ENCODE measurements at regions not wholly inside any gene's neighbourhood (a gene's known extent, or its start where the extent isn't known, plus 50 kb on each side); places are given as distances from the start of the nearest gene placed in this dataset.
A peak's percentile ranks its signal among the peaks of the same experiment; 100 is the strongest.

DNA sequence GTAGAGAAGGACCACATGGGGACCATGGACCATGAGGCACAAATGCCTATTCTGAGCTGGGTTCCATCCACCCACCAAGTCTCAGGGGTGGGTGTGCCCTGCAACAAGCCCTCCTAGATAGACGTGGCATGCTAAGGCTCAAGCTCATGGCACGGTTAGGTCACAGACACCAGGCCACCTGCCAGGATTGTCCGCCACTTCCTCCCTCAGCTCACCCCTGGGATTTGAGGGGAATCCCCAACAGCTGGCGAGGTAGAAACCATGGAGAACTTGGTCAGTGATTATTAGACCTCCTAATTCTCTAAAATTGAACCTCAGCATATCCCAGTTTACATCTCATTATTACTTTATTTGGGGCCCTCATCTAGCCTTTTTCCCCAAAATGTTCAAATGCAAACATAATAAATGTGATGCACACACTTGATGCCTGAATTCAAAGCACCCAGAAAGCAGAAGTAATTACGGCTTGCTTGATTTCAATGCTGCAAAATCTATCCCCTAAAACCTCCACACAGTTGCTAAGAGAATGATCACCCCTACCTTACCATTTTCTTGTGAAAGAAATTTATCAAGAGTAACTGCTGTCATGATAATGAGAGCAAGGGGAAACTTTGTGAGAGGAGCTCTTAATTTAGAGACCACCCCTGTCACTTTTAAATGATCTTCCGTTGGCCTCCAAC is 366.6 kb upstream of the PFKP start:
- POLR2A ChIA-PET: no interaction called here
- Mint-ChIP-seq H3K27ac (no peak overlapping the region), H3K9me3 (ENCODE audit: insufficient read depth) (peaks cover 3% of the 10 kb centered on the region), H3K4me1 (peaks cover 8% of the 10 kb centered on the region), H3K4me3 (no peak overlapping the region), H3K27me3 (peaks cover 3% of the 10 kb centered on the region)
- peak; percentile 23 for DNase-seq
- Histone ChIP-seq H3K36me3 (replicated peaks in 1 of 2; ENCODE audit: control extremely low read depth in 1 of 2, control insufficient read depth in 1 of 2, extremely low read depth in 1 of 2, insufficient read depth in 2 of 2, low read length in 1 of 2) (no peaks in the 10 kb centered on the region), H3K9me3 (ENCODE audit: control extremely low read depth in 1 of 3, control insufficient read depth in 2 of 3, insufficient read depth in 1 of 3, low read length in 2 of 3) (peaks cover 0 to 11% (median 0%) of the 10 kb centered on the region in 3 donors), H2AFZ (ENCODE audit: insufficient read depth, low read depth, low read length, poor library complexity, severe bottlenecking) (no peak overlapping the region), H3K79me2 (ENCODE audit: control insufficient read depth, insufficient read depth, low read length) (no peaks in the 10 kb centered on the region), H3K4me2 (replicated peaks; ENCODE audit: low read depth, low read length, poor library complexity, severe bottlenecking) (peak overlapping the region; percentile 4), H3K4me1 (ENCODE audit: control insufficient read depth in 2 of 2, insufficient read depth in 2 of 2, low read length in 2 of 2) (peaks cover 7 to 10% of the 10 kb centered on the region in 2 donors), H4K20me1 (ENCODE audit: control insufficient read depth, insufficient read depth, low read length, poor library complexity, severe bottlenecking) (no peaks in the 10 kb centered on the region), H3K4me3 (ENCODE audit: control extremely low read depth in 1 of 5, extremely low read depth in 1 of 5, insufficient read depth in 1 of 5, low read depth in 2 of 5, low read length in 4 of 5) (no peak overlapping the region), H3K9ac (ENCODE audit: low read length) (no peak overlapping the region), H3K27ac (ENCODE audit: low read length in 2 of 2) (no peak overlapping the region), H3K27me3 (replicated peaks in 1 of 4; ENCODE audit: control extremely low read depth in 1 of 4, control insufficient read depth in 3 of 4, insufficient read depth in 4 of 4, low read length in 3 of 4) (no peaks in the 10 kb centered on the region)
- WGBS (ENCODE audit: insufficient coverage): 23% methylated on average over 4 of the region's 6 CpGs
- CTCF ChIA-PET: no interaction called here
- intact Hi-C loops (cut with micrococcal nuclease): no loop called here
- no peak for ATAC-seq (ENCODE audit: low read depth)
- TF ChIP-seq EZH2 (IDR thresholded peaks at IDR 0.05; ENCODE audit: borderline replicate concordance, insufficient read depth, low read depth, low read length, poor library complexity, severe bottlenecking): no peak
- TF ChIP-seq, protein P1, sequence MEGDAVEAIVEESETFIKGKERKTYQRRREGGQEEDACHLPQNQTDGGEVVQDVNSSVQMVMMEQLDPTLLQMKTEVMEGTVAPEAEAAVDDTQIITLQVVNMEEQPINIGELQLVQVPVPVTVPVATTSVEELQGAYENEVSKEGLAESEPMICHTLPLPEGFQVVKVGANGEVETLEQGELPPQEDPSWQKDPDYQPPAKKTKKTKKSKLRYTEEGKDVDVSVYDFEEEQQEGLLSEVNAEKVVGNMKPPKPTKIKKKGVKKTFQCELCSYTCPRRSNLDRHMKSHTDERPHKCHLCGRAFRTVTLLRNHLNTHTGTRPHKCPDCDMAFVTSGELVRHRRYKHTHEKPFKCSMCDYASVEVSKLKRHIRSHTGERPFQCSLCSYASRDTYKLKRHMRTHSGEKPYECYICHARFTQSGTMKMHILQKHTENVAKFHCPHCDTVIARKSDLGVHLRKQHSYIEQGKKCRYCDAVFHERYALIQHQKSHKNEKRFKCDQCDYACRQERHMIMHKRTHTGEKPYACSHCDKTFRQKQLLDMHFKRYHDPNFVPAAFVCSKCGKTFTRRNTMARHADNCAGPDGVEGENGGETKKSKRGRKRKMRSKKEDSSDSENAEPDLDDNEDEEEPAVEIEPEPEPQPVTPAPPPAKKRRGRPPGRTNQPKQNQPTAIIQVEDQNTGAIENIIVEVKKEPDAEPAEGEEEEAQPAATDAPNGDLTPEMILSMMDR (IDR thresholded peaks at IDR 0.05): no peak

DNA sequence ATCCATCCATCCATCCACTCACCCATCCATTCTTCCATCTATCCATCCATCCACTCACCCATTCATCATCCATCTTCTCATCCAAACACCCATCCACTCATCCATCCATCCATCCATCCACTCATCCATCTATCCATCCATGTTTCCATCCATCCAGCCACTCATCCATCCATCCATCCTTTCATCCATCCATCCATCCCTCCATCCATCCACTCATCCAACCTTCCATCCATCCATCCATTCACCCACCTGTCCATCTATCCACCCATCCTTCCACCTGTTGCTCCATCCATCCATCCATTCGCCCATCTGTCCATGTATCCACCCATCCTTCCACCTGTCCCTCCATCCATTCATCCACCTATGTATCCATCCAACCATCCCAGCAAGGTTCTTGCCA is 378.4 kb upstream of the PFKP start:
- Mint-ChIP-seq H3K27ac (no peak overlapping the region), H3K27me3 (no peaks in the 10 kb centered on the region), H3K4me1 (no peaks in the 10 kb centered on the region), H3K4me3 (no peak overlapping the region), H3K9me3 (ENCODE audit: insufficient read depth) (no peaks in the 10 kb centered on the region)
- TF ChIP-seq, protein P1 (IDR thresholded peaks at IDR 0.05): no peak
- TF ChIP-seq EZH2 (IDR thresholded peaks at IDR 0.05; ENCODE audit: borderline replicate concordance, insufficient read depth, low read depth, low read length, poor library complexity, severe bottlenecking): no peak
- Histone ChIP-seq H2AFZ (ENCODE audit: insufficient read depth, low read depth, low read length, poor library complexity, severe bottlenecking) (no peak overlapping the region), H3K9ac (ENCODE audit: low read length) (no peak overlapping the region), H3K4me1 (ENCODE audit: control insufficient read depth in 2 of 2, insufficient read depth in 2 of 2, low read length in 2 of 2) (no peaks in the 10 kb centered on the region), H3K27ac (ENCODE audit: low read length in 2 of 2) (no peak overlapping the region), H3K27me3 (replicated peaks in 1 of 4; ENCODE audit: control extremely low read depth in 1 of 4, control insufficient read depth in 3 of 4, insufficient read depth in 4 of 4, low read length in 3 of 4) (no peaks in the 10 kb centered on the region), H3K36me3 (replicated peaks in 1 of 2; ENCODE audit: control extremely low read depth in 1 of 2, control insufficient read depth in 1 of 2, extremely low read depth in 1 of 2, insufficient read depth in 2 of 2, low read length in 1 of 2) (no peaks in the 10 kb centered on the region), H3K9me3 (ENCODE audit: control extremely low read depth in 1 of 3, control insufficient read depth in 2 of 3, insufficient read depth in 1 of 3, low read length in 2 of 3) (peaks cover 0 to 6% (median 0%) of the 10 kb centered on the region in 3 donors), H3K79me2 (ENCODE audit: control insufficient read depth, insufficient read depth, low read length) (no peaks in the 10 kb centered on the region), H3K4me3 (ENCODE audit: control extremely low read depth in 1 of 5, extremely low read depth in 1 of 5, insufficient read depth in 1 of 5, low read depth in 2 of 5, low read length in 4 of 5) (no peak overlapping the region), H4K20me1 (ENCODE audit: control insufficient read depth, insufficient read depth, low read length, poor library complexity, severe bottlenecking) (no peaks in the 10 kb centered on the region), H3K4me2 (replicated peaks; ENCODE audit: low read depth, low read length, poor library complexity, severe bottlenecking) (no peak overlapping the region)
- DNase-seq: no peak
- WGBS (ENCODE audit: insufficient coverage): 86% methylated on average over 1 of the region's 1 CpG
- no peak for ATAC-seq (ENCODE audit: low read depth)
- ChIA-PET CTCF (no interaction called here), POLR2A (no interaction called here)
- intact Hi-C loops (cut with micrococcal nuclease): no loop called here

All from B cell (primary cell).